ENCODE measurements at regions not wholly inside any gene's neighbourhood (a gene's known extent, or its start where the extent isn't known, plus 50 kb on each side); places are given as distances from the start of the nearest gene placed in this dataset.

GRCh38 chr16:9419161-9419560, 327.7 kb downstream of the HAPSTR1 start (continued):
- TF ChIP-seq ZNF580 (tag by site-specific recombination; IDR thresholded peaks at IDR 0.05) (no peak), ZBTB6 (tag by site-specific recombination; IDR thresholded peaks at IDR 0.05) (no peak), ZNF560 (tag by site-specific recombination; IDR thresholded peaks at IDR 0.05; ENCODE audit: borderline replicate concordance) (no peak), ZNF785 (tag by site-specific recombination; IDR thresholded peaks at IDR 0.05) (no peak), ZSCAN16 (tag by site-specific recombination; IDR thresholded peaks at IDR 0.05) (no peak), ZNF747 (tag by site-specific recombination; IDR thresholded peaks at IDR 0.05) (no peak), ZNF701 (tag by site-specific recombination; IDR thresholded peaks at IDR 0.05) (no peak), ZNF548 (tag by site-specific recombination; IDR thresholded peaks at IDR 0.05) (no peak)

- ChIA-PET CTCF (no interaction called here), POLR2A (no interaction called here)
- Histone ChIP-seq H3K36me3 (ENCODE audit: control insufficient read depth in 2 of 2, insufficient read depth in 1 of 2, low read length in 2 of 2) (no peaks in the 10 kb centered on the region), H3K27ac (ENCODE audit: extremely low read depth, low read depth, low read length) (no peak overlapping the region), H3K4me3 (ENCODE audit: low read depth, low read length) (no peak overlapping the region), H3K4me1 (ENCODE audit: control insufficient read depth, insufficient read depth, low read length) (no peaks in the 10 kb centered on the region), H3K9me3 (ENCODE audit: control insufficient read depth, insufficient read depth, low read depth, low read length) (no peaks in the 10 kb centered on the region)
- TF ChIP-seq ZNF148 (tag by site-specific recombination; IDR thresholded peaks at IDR 0.05; ENCODE audit: borderline replicate concordance) (no peak), ZNF423 (tag by site-specific recombination; IDR thresholded peaks at IDR 0.05) (no peak), KLF16 (tag by site-specific recombination; IDR thresholded peaks at IDR 0.05) (no peak), ZNF155 (tag by site-specific recombination; IDR thresholded peaks at IDR 0.05) (no peak), ZNF311 (tag by site-specific recombination; IDR thresholded peaks at IDR 0.05; ENCODE audit: borderline replicate concordance) (no peak), ZNF521 (tag by site-specific recombination; IDR thresholded peaks at IDR 0.05) (no peak), ZNF660 (tag by site-specific recombination; IDR thresholded peaks at IDR 0.05) (no peak), ZNF211 (tag by site-specific recombination; IDR thresholded peaks at IDR 0.05; ENCODE audit: low read depth) (no peak), ZNF174 (tag by site-specific recombination; IDR thresholded peaks at IDR 0.05) (no peak)
Observed at GRCh38 chr16:9422762-9423513, 331.5 kb downstream of the HAPSTR1 start.

- no peak overlapping the region for H3K27ac ChIP-seq (ENCODE audit: extremely low read depth, low read depth, low read length)
- no peaks in the 10 kb centered on the region for H3K9me3 ChIP-seq (ENCODE audit: control insufficient read depth, insufficient read depth, low read depth, low read length)
- no peaks in the 10 kb centered on the region for H3K36me3 ChIP-seq (ENCODE audit: control insufficient read depth in 2 of 2, insufficient read depth in 1 of 2, low read length in 2 of 2)
- no peaks in the 10 kb centered on the region for H3K4me1 ChIP-seq (ENCODE audit: control insufficient read depth, insufficient read depth, low read length)
- POLR2A ChIA-PET, result no interaction called here
- CTCF ChIA-PET, result no interaction called here
- H3K4me3 ChIP-seq (ENCODE audit: low read depth, low read length), result no peak overlapping the region
- TF ChIP-seq ZNF664 (tag by site-specific recombination; IDR thresholded peaks at IDR 0.05) (no peak), ZNF623 (tag by site-specific recombination; IDR thresholded peaks at IDR 0.05) (no peak), ZBTB10 (tag by site-specific recombination; IDR thresholded peaks at IDR 0.05) (no peak), TRIM28 (IDR thresholded peaks at IDR 0.05; ENCODE audit: borderline replicate concordance, low read length) (no peak), ZNF140 (tag by site-specific recombination; IDR thresholded peaks at IDR 0.05) (no peak), ZFHX2 (tag by site-specific recombination; conservative IDR thresholded peaks at IDR 0.05) (no peak), SCRT1 (tag by site-specific recombination; IDR thresholded peaks at IDR 0.05; ENCODE audit: borderline replicate concordance) (no peak), ZNF692 (tag by site-specific recombination; IDR thresholded peaks at IDR 0.05) (no peak), ZNF514 (tag by site-specific recombination; IDR thresholded peaks at IDR 0.05) (no peak), ZNF629 (tag by site-specific recombination; IDR thresholded peaks at IDR 0.05) (no peak), KLF8 (tag by site-specific recombination; IDR thresholded peaks at IDR 0.05) (no peak)
Observed at GRCh38 chr16:9425236-9425635, 333.8 kb downstream of the HAPSTR1 start.
